GM12892 (cell line): ENCODE measurements at regions not wholly inside any gene's neighbourhood (a gene's known extent, or its start where the extent isn't known, plus 50 kb on each side); places are given as distances from the start of the nearest gene placed in this dataset.

ENCODE experiments used
- POLR2A ChIP-seq: IDR thresholded peaks from 2 replicates; pipeline ENCODE4 v1.6.1; 2011; ENCODE audit warnings: low read depth, low read length, control low read depth
- POLR2AphosphoS5 ChIP-seq: IDR thresholded peaks from 2 replicates; pipeline ENCODE4 v1.6.1; 2011; ENCODE audit warnings: low read depth, low read length, control low read depth
- TAF1 ChIP-seq: IDR thresholded peaks from 2 replicates; pipeline ENCODE4 v1.6.1; 2011; ENCODE audit warnings: low read depth, mild to moderate bottlenecking, control low read depth, low read length, borderline replicate concordance

DNA sequence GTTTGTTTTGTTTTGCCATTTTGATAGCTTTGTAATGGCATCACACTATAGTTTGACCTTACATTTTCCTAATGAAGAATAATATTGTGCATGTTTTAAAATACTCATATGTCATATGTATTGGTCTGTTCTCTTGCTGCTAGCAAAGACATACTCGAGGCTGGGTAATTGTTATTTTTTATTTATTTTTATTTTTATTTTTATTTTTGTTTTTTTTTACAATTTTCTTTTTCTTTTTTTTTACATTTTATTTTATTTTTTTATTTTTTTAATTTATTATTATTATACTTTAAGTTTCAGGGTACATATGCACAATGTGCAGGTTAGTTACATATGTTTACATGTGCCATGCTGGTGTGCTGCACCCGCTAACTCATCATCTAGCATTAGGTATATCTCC, 104.6 kb upstream of the GRID2 start:
- TF ChIP-seq POLR2AphosphoS5 (no peak), POLR2A (no peak), TAF1 (no peak)
